OCI-LY7 (cell line): ENCODE measurements at regions not wholly inside any gene's neighbourhood (a gene's known extent, or its start where the extent isn't known, plus 50 kb on each side); places are given as distances from the start of the nearest gene placed in this dataset.

Experiments
- CTCF ChIP-seq: fragments of 200-600 bp; sonication (generic); conservative IDR thresholded peaks from 2 replicates; pipeline ENCODE4 v1.5.1; 2014; ENCODE audit warnings: mild to moderate bottlenecking, antibody characterized with exemption, low read length, moderate library complexity, mixed read lengths
- EZH2phosphoT487 ChIP-seq: fragments of 200-600 bp; sonication (generic); IDR thresholded peaks from 2 replicates; pipeline ENCODE4 v1.6.1; 2018; ENCODE audit warnings: low read depth, borderline replicate concordance, mild to moderate bottlenecking, mixed run types, antibody characterized with exemption, low read length, moderate library complexity, mixed read lengths

GRCh38 chr2:144621266-144621665 lies 101.3 kb upstream of the ZEB2 start:
- TF ChIP-seq CTCF (no peak), EZH2phosphoT487 (no peak)
